GM10248 (cell line): ENCODE measurements at regions not wholly inside any gene's neighbourhood (a gene's known extent, or its start where the extent isn't known, plus 50 kb on each side); places are given as distances from the start of the nearest gene placed in this dataset.

Experiments
- CTCF ChIA-PET: fragments of 300-600 bp; sonication (Branson Sonifier 250); formaldehyde crosslinking; extraction: SDS; loops from one replicate; lab custom pipeline; 2021; ENCODE audit warnings: antibody characterized with exemption; lab: Yijun Ruan, JAX
- POLR2A ChIA-PET: fragments of 350-650 bp; sonication (Branson Sonifier 250); formaldehyde crosslinking; extraction: SDS; loops from one replicate; lab custom pipeline; 2020; ENCODE audit warnings: antibody characterized with exemption; lab: Yijun Ruan, JAX
- DNase-seq: peaks from one replicate; pipeline ENCODE4 v3.0.0; 2012; ENCODE audit errors: extremely low spot score
- CTCF ChIP-seq: IDR thresholded peaks from 2 replicates; pipeline ENCODE4 v1.5.1; 2012; ENCODE audit warnings: mild to moderate bottlenecking, low read depth; ENCODE audit errors: extremely low read depth, missing control alignments, control extremely low read depth

- no peak for TF ChIP-seq CTCF
Observed at GRCh38 chr9:78519786-78520185, 222.9 kb downstream of the PSAT1 start.

GRCh38 chr9:78521680-78522079 lies 224.8 kb downstream of the PSAT1 start:
- ChIA-PET POLR2A (no interaction called here), CTCF (no interaction called here)
- DNase-seq, result no peak
- TF ChIP-seq CTCF, result no peak

More at GRCh38 chr9:78519786-78520185, 222.9 kb downstream of the PSAT1 start:
- CTCF ChIA-PET, result interaction anchor here (0.8 to 2.6 kb wide), 3 partner anchors 8 to 20 kb away, joined by 3 to 6 read pairs (median 3); no protein-coding TSS in a partner anchor
- POLR2A ChIA-PET, result no interaction called here
- DNase-seq, result no peak

GRCh38 chr9:78525986-78526560 lies 229.1 kb downstream of the PSAT1 start:
- CTCF ChIA-PET, result no interaction called here
- DNase-seq, result no peak
- POLR2A ChIA-PET, result no interaction called here
- no peak for TF ChIP-seq CTCF

GRCh38 chr9:78533500-78533899 lies 236.6 kb downstream of the PSAT1 start:
- DNase-seq, result no peak
- ChIA-PET CTCF (no interaction called here), POLR2A (no interaction called here)
- TF ChIP-seq CTCF, result no peak

- POLR2A ChIA-PET, result no interaction called here
- no peak for TF ChIP-seq CTCF
- CTCF ChIA-PET, result interaction anchor here (1.0 to 1.2 kb wide), 4 partner anchors 9 to 46 kb away, joined by 3 to 6 read pairs (median 3); no protein-coding TSS in a partner anchor
Observed at GRCh38 chr9:78539188-78539587, 242.3 kb downstream of the PSAT1 start.

GRCh38 chr9:78539904-78540303 lies 243.0 kb downstream of the PSAT1 start:
- no peak for DNase-seq
- TF ChIP-seq CTCF, result no peak
- ChIA-PET POLR2A (no interaction called here), CTCF (interaction anchor here (0.9 to 1.2 kb wide), 4 partner anchors 10 to 20 kb away, joined by 3 to 6 read pairs (median 3); no protein-coding TSS in a partner anchor)

More at GRCh38 chr9:78539188-78539587, 242.3 kb downstream of the PSAT1 start:
- no peak for DNase-seq
